Suprapubic skin (tissue), 4 donors: ENCODE measurements at regions not wholly inside any gene's neighbourhood (a gene's known extent, or its start where the extent isn't known, plus 50 kb on each side); places are given as distances from the start of the nearest gene placed in this dataset.

Source experiments
- DNase-seq, 2 donors: peaks; one replicate each; pipeline ENCODE4 v3.0.0-alpha.2; 2019; ENCODE audit warnings: low spot score in 2 of 2
- H3K27ac ChIP-seq: fragments of 200-600 bp; sonication (generic); one replicate; pipeline ENCODE4 v1.5.1; 2019
- H3K27me3 ChIP-seq: fragments of 200-600 bp; sonication (generic); one replicate; pipeline ENCODE4 v1.5.1; 2019
- H3K36me3 ChIP-seq: fragments of 200-600 bp; sonication (generic); one replicate; pipeline ENCODE4 v1.5.1; 2019
- H3K4me1 ChIP-seq: fragments of 200-600 bp; sonication (generic); one replicate; pipeline ENCODE4 v1.5.1; 2019
- H3K4me3 ChIP-seq: fragments of 200-600 bp; sonication (generic); one replicate; pipeline ENCODE4 v1.5.1; 2019; ENCODE audit warnings: mild to moderate bottlenecking
- H3K9me3 ChIP-seq: fragments of 200-600 bp; sonication (generic); one replicate; pipeline ENCODE4 v1.5.1; 2019
- EP300 ChIP-seq: sonication (generic); formaldehyde crosslinking; IDR thresholded peaks from one replicate; pipeline ENCODE4 v1.6.1; 2017; ENCODE audit warnings: antibody characterized with exemption
- POLR2A ChIP-seq, 2 donors: fragments of 450-650 bp; IDR thresholded peaks; one replicate each; pipeline ENCODE4 v1.6.1; 2017; ENCODE audit warnings: antibody characterized with exemption in 2 of 2, mild to moderate bottlenecking in 2 of 2, moderate library complexity in 2 of 2
- POLR2AphosphoS5 ChIP-seq, 3 donors: sonication (generic); formaldehyde crosslinking; IDR thresholded peaks; one replicate each; pipeline ENCODE4 v1.6.1; 2017; ENCODE audit warnings: antibody characterized with exemption in 3 of 3
- WGBS: methylation state at CpG from one replicate; pipeline ENCODE4 v1.1.5; 2018; 5-methylcytosine and 5-hydroxymethylcytosine counted together
- TF ChIP-seq, protein P1 (sequence below), 2 donors: fragments of 200-600 bp in 1 of 2; fragments of 450-650 bp in 1 of 2; sonication (generic) in 1 of 2; IDR thresholded peaks; one replicate each; pipeline ENCODE4 v1.5.1; 2016 to 2019; ENCODE audit warnings: antibody characterized with exemption in 2 of 2, mild to moderate bottlenecking in 1 of 2, moderate library complexity in 1 of 2

DNA sequence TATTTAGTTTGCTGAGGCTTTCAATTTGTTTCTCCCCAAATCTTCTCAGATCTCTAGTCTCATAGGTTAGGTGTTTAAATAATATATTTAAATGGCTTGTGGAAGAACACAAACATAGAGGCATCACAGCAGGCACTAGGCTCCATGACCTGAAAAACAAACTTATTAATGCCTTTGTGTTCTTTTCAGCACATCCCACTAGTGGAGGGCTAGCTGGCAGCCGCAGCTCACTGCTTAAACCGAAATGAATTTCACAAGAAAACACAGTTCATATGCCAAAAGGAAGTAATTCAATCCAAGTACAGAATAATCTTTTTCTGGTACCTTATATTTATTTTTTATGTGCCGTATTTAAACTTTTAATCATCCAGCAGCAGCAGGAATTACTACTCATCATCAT lies 382.5 kb downstream of the PLK2 start:
- Histone ChIP-seq H3K4me1 (no peaks in the 10 kb centered on the region), H3K9me3 (no peaks in the 10 kb centered on the region), H3K27me3 (no peaks in the 10 kb centered on the region), H3K36me3 (no peaks in the 10 kb centered on the region), H3K27ac (no peak overlapping the region), H3K4me3 (no peak overlapping the region)
- no peak for TF ChIP-seq POLR2AphosphoS5 (IDR thresholded peaks at IDR 0.05)
- TF ChIP-seq, protein P1, sequence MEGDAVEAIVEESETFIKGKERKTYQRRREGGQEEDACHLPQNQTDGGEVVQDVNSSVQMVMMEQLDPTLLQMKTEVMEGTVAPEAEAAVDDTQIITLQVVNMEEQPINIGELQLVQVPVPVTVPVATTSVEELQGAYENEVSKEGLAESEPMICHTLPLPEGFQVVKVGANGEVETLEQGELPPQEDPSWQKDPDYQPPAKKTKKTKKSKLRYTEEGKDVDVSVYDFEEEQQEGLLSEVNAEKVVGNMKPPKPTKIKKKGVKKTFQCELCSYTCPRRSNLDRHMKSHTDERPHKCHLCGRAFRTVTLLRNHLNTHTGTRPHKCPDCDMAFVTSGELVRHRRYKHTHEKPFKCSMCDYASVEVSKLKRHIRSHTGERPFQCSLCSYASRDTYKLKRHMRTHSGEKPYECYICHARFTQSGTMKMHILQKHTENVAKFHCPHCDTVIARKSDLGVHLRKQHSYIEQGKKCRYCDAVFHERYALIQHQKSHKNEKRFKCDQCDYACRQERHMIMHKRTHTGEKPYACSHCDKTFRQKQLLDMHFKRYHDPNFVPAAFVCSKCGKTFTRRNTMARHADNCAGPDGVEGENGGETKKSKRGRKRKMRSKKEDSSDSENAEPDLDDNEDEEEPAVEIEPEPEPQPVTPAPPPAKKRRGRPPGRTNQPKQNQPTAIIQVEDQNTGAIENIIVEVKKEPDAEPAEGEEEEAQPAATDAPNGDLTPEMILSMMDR (IDR thresholded peaks at IDR 0.05): no peak
- 80% methylated on average over 3 of the region's 3 CpGs for WGBS
- DNase-seq: no peak

DNA sequence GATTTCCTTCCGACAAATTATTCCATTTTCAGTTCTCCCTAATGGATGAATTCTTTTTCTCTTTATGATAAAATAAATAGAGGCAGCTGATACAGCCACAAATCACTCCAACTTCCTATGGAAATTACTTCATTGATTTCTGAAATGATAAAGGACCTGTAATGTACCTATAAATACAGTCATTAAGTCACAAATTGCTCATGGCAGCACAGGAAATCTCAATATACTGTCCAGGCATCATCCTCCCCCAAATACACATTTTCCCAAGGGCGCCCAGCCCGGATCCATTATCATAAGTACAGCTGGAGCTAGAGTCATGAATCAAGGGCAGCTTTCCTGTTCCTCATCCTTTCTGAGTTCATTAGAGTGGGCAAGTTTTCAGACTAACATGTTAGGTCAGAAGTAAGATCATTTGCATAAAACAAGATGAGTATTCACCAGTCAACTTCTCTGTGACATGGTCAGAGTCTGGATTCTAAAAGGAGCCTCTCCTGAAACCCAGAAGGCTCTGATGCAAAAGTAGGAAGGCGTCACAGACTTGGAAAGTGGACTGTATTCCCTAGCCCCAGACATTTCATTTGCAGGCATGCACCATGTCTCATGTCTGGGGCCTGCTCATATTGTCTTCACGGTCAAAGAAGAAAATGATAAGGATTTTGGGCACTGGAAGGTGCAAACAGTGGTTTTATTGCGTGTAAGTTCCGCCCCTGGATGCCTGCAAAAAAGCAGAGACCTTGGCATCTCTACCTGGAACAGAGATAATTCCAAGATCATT lies 383.2 kb downstream of the PLK2 start:
- no peak overlapping the region for H3K27ac ChIP-seq
- H3K27me3 ChIP-seq: no peaks in the 10 kb centered on the region
- no peak overlapping the region for H3K4me3 ChIP-seq
- no peaks in the 10 kb centered on the region for H3K36me3 ChIP-seq
- H3K4me1 ChIP-seq: no peaks in the 10 kb centered on the region
- DNase-seq: no peak
- 87% methylated on average over 7 of the region's 7 CpGs for WGBS
- TF ChIP-seq EP300 (no peak), POLR2AphosphoS5 (IDR thresholded peaks at IDR 0.05) (no peak), POLR2A (IDR thresholded peaks at IDR 0.05) (no peak)
- TF ChIP-seq, protein P1 (IDR thresholded peaks at IDR 0.05): no peak
- H3K9me3 ChIP-seq: no peaks in the 10 kb centered on the region

DNA sequence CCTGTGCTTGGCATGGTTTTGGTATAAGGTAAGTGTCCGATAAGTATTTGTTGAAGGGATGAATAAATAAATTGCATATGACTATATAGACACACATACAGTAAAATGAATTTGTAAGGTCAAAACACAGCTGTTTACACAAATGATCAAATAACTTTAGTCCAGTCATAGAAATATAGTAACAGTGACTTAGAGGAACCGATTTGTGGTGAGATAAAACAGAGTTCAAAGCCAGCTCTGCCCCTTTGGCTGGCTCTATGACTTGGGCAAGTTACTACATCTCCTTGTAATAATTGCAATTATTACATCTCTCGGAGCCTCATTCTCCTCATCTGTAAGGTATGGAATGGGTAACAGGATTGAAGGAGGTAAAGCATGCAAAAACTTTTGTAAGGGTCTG lies 384.0 kb downstream of the PLK2 start:
- DNase-seq: no peak
- Histone ChIP-seq H3K27ac (no peak overlapping the region), H3K9me3 (no peaks in the 10 kb centered on the region), H3K27me3 (no peaks in the 10 kb centered on the region), H3K4me1 (no peaks in the 10 kb centered on the region), H3K36me3 (no peaks in the 10 kb centered on the region), H3K4me3 (no peak overlapping the region)
- no peak for TF ChIP-seq POLR2AphosphoS5 (IDR thresholded peaks at IDR 0.05)
- TF ChIP-seq EP300: no peak
- TF ChIP-seq, protein P1 (IDR thresholded peaks at IDR 0.05): no peak
- TF ChIP-seq POLR2A (IDR thresholded peaks at IDR 0.05): no peak
- WGBS: 64% methylated on average over 3 of the region's 3 CpGs

DNA sequence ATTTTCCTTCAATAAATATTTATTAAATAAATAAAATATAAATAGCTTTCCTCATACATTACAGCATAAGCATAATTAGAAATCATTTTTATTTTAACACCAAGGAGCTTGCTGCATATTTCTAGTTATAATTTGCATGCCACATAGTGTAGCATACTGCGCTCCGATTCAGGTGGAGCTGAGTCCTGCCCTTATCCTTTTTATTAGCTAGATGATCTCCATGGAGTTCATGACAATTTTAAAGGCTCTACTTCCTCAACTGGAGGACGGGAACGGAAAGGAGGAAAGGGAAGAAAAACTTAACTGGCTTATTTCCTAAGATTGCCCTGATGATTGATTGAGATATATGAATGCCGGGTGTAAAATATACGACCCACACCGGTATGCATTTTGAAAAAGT lies 385.2 kb downstream of the PLK2 start:
- Histone ChIP-seq H3K27me3 (no peaks in the 10 kb centered on the region), H3K4me1 (no peaks in the 10 kb centered on the region), H3K27ac (no peak overlapping the region), H3K36me3 (no peaks in the 10 kb centered on the region), H3K4me3 (no peak overlapping the region), H3K9me3 (no peaks in the 10 kb centered on the region)
- DNase-seq: no peak
- 81% methylated on average over 7 of the region's 7 CpGs for WGBS
- TF ChIP-seq EP300 (no peak), POLR2A (IDR thresholded peaks at IDR 0.05) (no peak), POLR2AphosphoS5 (IDR thresholded peaks at IDR 0.05) (no peak)
- TF ChIP-seq, protein P1 (IDR thresholded peaks at IDR 0.05): no peak

DNA sequence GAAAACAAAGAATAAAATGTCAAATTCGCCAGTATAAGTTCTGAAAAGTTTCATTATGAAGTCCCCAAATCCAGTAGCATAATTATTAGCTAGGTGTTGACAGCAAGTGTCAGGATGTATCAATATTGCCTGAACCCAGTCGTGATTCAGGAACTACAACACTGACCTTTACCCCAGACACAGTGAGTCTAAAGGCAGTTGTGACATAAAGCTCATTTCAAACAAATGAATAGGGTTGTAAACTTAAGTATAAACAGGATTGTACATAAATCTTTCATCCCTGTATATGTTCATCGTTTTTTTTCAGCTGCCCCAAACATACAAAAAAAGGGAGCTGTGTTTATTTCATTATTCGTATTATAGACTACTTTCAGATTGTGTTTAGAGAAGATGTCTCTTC lies 385.7 kb downstream of the PLK2 start:
- no peaks in the 10 kb centered on the region for H3K9me3 ChIP-seq
- H3K27ac ChIP-seq: no peak overlapping the region
- no peaks in the 10 kb centered on the region for H3K36me3 ChIP-seq
- H3K4me1 ChIP-seq: no peaks in the 10 kb centered on the region
- no peaks in the 10 kb centered on the region for H3K27me3 ChIP-seq
- no peak for TF ChIP-seq POLR2A (IDR thresholded peaks at IDR 0.05)
- TF ChIP-seq, protein P1 (IDR thresholded peaks at IDR 0.05): no peak
- TF ChIP-seq POLR2AphosphoS5 (IDR thresholded peaks at IDR 0.05): no peak
- no peak for TF ChIP-seq EP300
- no peak for DNase-seq
- no peak overlapping the region for H3K4me3 ChIP-seq
- WGBS: 70% methylated on average over 4 of the region's 4 CpGs
